Heart left ventricle (tissue), 16 donors: ENCODE measurements at regions not wholly inside any gene's neighbourhood (a gene's known extent, or its start where the extent isn't known, plus 50 kb on each side); places are given as distances from the start of the nearest gene placed in this dataset.
"Not testable (repeated sequence)": the region's sequence is repeated elsewhere in the genome, so short reads cannot be mapped to it uniquely, and the experiment has no call there.

ENCODE experiments used
- ATAC-seq, 4 donors: fragments of 200-7000 bp; cut with Tn5 transposase; one replicate each; pipeline ENCODE4 v1.9.1; 2020 to 2022; ENCODE audit warnings: moderate library complexity in 4 of 4, mild to moderate bottlenecking in 3 of 4, moderate number of reproducible peaks in 1 of 4
- DNase-seq, 5 donors: peaks; one replicate each; pipeline ENCODE4 v3.0.0-alpha.2; 2020
- H3K27ac ChIP-seq, 12 donors: fragments of 200-600 bp; sonication (generic) in 4 of 12; one replicate each; pipeline versions ENCODE4 v1.5.0 to v1.8.0; 2016 to 2022; ENCODE audit warnings: mild to moderate bottlenecking in 2 of 12
- H3K27me3 ChIP-seq, 9 donors: fragments of 200-600 bp; sonication (generic) in 2 of 9; one replicate each; pipeline versions ENCODE4 v1.5.1 to v1.8.0; 2016 to 2022; ENCODE audit warnings: mild to moderate bottlenecking in 3 of 9
- H3K36me3 ChIP-seq, 9 donors: fragments of 200-600 bp; sonication (generic) in 2 of 9; one replicate each; pipeline versions ENCODE4 v1.5.0 to v1.8.0; 2018 to 2022; ENCODE audit warnings: mild to moderate bottlenecking in 2 of 9
- H3K4me1 ChIP-seq, 12 donors: fragments of 200-600 bp; sonication (generic) in 4 of 12; one replicate each; pipeline versions ENCODE4 v1.5.0 to v1.8.0; 2016 to 2022; ENCODE audit warnings: mild to moderate bottlenecking in 3 of 12
- H3K4me3 ChIP-seq, 12 donors: fragments of 200-600 bp; sonication (generic) in 4 of 12; one replicate each; pipeline versions ENCODE4 v1.5.0 to v1.8.0; 2017 to 2022; ENCODE audit warnings: mild to moderate bottlenecking in 9 of 12, moderate library complexity in 4 of 12
- H3K9me3 ChIP-seq, 12 donors: fragments of 200-600 bp; sonication (generic) in 4 of 12; one replicate each; pipeline versions ENCODE4 v1.5.0 to v1.8.0; 2016 to 2022; ENCODE audit warnings: mild to moderate bottlenecking in 1 of 12
- CTCF ChIP-seq, 12 donors: fragments of 200-600 bp; sonication (generic) in 4 of 12; IDR thresholded peaks; one replicate each; pipeline versions ENCODE4 v1.5.0 to v1.8.0; 2018 to 2022; ENCODE audit warnings: antibody characterized with exemption in 12 of 12, mild to moderate bottlenecking in 5 of 12
- POLR2A ChIP-seq, 2 donors: fragments of 450-650 bp; IDR thresholded peaks; one replicate each; pipeline ENCODE4 v1.6.1; 2017; ENCODE audit warnings: antibody characterized with exemption in 2 of 2, mild to moderate bottlenecking in 2 of 2, moderate library complexity in 2 of 2
- WGBS, 4 donors: extraction: QIAGEN DNeasy Blood & Tissue Kit in 2 of 4; methylation state at CpG; one replicate each; pipeline versions ENCODE4 v1.1.5 to v1.1.7; 2013 to 2018; 5-methylcytosine and 5-hydroxymethylcytosine counted together
- intact Hi-C, 10 donors: fragments of 100-400 bp; cut with DNase I; formaldehyde crosslinking; loops; one replicate each; pipeline versions ENCODE4 v1.11.1 to v1.14.2; 2022
- donor health status: ischemic (EF 13 %, LVEDD 7.1; RV severe dilation, severe dysfunction).
- donor health status: healthy with polysubstance abuse.
- donor health status: DM: no; HTN: yes; CAD: no.
- donor health status: DM: no; HTN: no; CAD: no.
- donor health status: ischemic (EF 25% LVEDD 6.9; RV normal size, moderate dysfunction).
- donor health status: ischemic (EF 25% LVEDD 5.7; RV mildly dilated, moderate dysfunction).
- donor health status: healthy.
- donor health status: DM: yes; HTN: yes; CAD: no.
- donor health status: ischemic (EF 35%, LVEDD 5.7; RV mildly dilated, moderate dysfunction).
- donor health status: nonischemic (EF 11% LVEDD 7.7; RV severe dilation, severe dysfunction).
- donor health status: DM: yes; HTN: yes; CAD: no.
- donor health status: PGD.
- donor health status: ischemic (EF 29% LVEDD 5.4; RV normal size, mild dysfunction).
- donor health status: nonischemic (EF 23%, LVEDD 6.1; RV moderate dilation, normal function).

DNA sequence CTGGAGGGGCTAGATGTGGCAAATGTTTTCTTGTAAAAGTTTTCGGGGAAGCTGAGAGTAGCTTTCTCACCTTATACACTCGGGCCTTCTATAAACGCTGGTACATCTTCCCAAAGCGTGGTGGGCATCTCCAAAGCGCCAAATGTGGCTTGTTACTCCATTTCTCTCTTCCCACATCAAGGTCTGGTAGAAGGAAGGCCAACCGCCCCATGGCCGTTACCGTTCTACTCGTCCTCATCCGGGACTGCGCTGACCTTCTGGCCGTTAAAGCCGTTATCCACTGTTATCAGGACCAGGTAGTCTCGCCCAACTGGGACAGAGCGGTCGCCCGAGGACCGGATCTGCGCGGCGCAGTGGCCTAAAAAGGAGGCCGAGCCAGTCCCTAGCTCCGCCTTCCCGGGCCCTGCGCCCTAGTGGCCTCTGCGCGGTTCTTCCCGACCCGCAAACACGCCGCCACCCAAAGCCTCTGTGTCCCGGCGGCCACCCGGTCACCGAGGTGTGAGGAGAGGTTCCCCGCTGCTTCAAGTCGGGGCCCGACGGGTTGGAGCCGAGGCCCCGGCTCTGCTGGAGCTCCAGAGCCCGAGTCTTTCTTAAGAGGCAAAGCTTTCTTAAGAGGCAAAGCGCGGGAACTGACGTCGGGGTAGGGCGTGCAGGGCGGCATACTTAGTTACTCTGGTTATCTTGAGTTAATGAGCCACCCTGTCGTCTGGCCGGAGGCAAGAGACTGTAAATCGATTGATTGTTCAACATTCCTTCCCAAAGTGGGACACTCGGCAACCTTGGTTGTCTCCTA, 90.5 kb downstream of the GPX5 start:
- 19 to 34% (median 22%) methylated on average over 38 to 52 of the region's 52 CpGs for WGBS, 4 donors
- DNase-seq (no peak), ATAC-seq (no peak)
- peaks cover 0 to 4% (median 0%) of the 10 kb centered on the region in 12 donors for H3K9me3 ChIP-seq
- no peaks in the 10 kb centered on the region for H3K4me1 ChIP-seq
- TF ChIP-seq CTCF (IDR thresholded peaks at IDR 0.05) = no peak
- TF ChIP-seq POLR2A (IDR thresholded peaks at IDR 0.05) = no peak
- no peak overlapping the region for H3K27ac ChIP-seq
- no peaks in the 10 kb centered on the region for H3K36me3 ChIP-seq
- peaks cover 7 to 76% (median 38%) of the 10 kb centered on the region in 9 donors for H3K27me3 ChIP-seq
- no peak overlapping the region for H3K4me3 ChIP-seq
- intact Hi-C loops = no loop called here

GRCh38 chr6:28618898-28619555, 93.3 kb downstream of the GPX5 start:
- no peaks in the 10 kb centered on the region for H3K9me3 ChIP-seq
- ATAC-seq (no peak), DNase-seq (no peak)
- H3K4me3 ChIP-seq = no peak overlapping the region
- peaks cover 7 to 73% (median 38%) of the 10 kb centered on the region in 9 donors for H3K27me3 ChIP-seq
- TF ChIP-seq CTCF (IDR thresholded peaks at IDR 0.05) = no peak
- TF ChIP-seq POLR2A (IDR thresholded peaks at IDR 0.05) = no peak
- intact Hi-C loops = no loop called here
- H3K4me1 ChIP-seq = no peaks in the 10 kb centered on the region
- H3K36me3 ChIP-seq = no peaks in the 10 kb centered on the region
- H3K27ac ChIP-seq = no peak overlapping the region

GRCh38 chr6:28621268-28621667, 95.6 kb downstream of the GPX5 start:
- peaks cover 3 to 50% (median 24%) of the 10 kb centered on the region in 9 donors for H3K27me3 ChIP-seq
- H3K36me3 ChIP-seq, H3K4me1 ChIP-seq, H3K27ac ChIP-seq, DNase-seq, ATAC-seq, H3K9me3 ChIP-seq, H3K4me3 ChIP-seq, intact Hi-C loops: not testable (repeated sequence)
- WGBS, 4 donors = 12 to 42% (median 19%) methylated on average over 16 to 22 of the region's 22 CpGs

- peaks cover 0 to 30% (median 12%) of the 10 kb centered on the region in 9 donors for H3K27me3 ChIP-seq
- H3K9me3 ChIP-seq, H3K27ac ChIP-seq, H3K4me1 ChIP-seq, H3K4me3 ChIP-seq, intact Hi-C loops, H3K36me3 ChIP-seq, DNase-seq, ATAC-seq: not testable (repeated sequence)
- 84 to 98% (median 89%) methylated on average over 3 of the region's 3 CpGs for WGBS, 4 donors
Measured at GRCh38 chr6:28623242-28623641, 97.6 kb downstream of the GPX5 start.

DNA sequence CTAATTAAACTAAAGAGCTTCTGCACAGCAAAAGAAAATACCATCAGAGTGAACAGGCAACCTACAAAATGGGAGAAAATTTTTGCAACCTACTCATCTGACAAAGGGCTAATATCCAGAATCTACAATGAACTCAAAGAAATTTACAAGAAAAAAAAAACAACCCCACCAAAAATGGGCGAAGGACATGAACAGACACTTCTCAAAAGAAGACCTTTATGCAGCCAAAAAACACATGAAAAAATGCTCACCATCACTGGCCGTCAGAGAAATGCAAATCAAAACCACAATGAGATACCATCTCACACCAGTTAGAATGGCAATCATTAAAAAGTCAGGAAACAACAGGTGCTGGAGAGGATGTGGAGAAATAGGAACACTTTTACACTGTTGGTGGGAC, 100.7 kb downstream of the GPX5 start:
- H3K4me1 ChIP-seq, DNase-seq, H3K36me3 ChIP-seq, H3K9me3 ChIP-seq, intact Hi-C loops, H3K27ac ChIP-seq, ATAC-seq, H3K4me3 ChIP-seq: not testable (repeated sequence)
- 33 to 86% (median 71%) methylated on average over 2 of the region's 2 CpGs for WGBS, 4 donors
- peaks cover 0 to 14% (median 0%) of the 10 kb centered on the region in 9 donors for H3K27me3 ChIP-seq
